Testis (tissue), 2 donors: ENCODE measurements at regions not wholly inside any gene's neighbourhood (a gene's known extent, or its start where the extent isn't known, plus 50 kb on each side); places are given as distances from the start of the nearest gene placed in this dataset.

Experiments
- DNase-seq: peaks from one replicate; pipeline ENCODE4 v3.0.0-alpha.2; 2019
- H3K27ac ChIP-seq, 2 donors: fragments of 200-600 bp; sonication (generic); one replicate each; pipeline ENCODE4 v1.5.1; 2019
- H3K27me3 ChIP-seq: fragments of 200-600 bp; sonication (generic); one replicate; pipeline ENCODE4 v1.5.1; 2019
- H3K36me3 ChIP-seq: fragments of 200-600 bp; sonication (generic); one replicate; pipeline ENCODE4 v1.5.1; 2017; ENCODE audit warnings: low read depth; ENCODE audit errors: missing control alignments
- H3K4me1 ChIP-seq: fragments of 200-600 bp; sonication (generic); one replicate; pipeline ENCODE4 v1.5.1; 2019
- H3K4me3 ChIP-seq, 2 donors: fragments of 200-600 bp; sonication (generic); one replicate each; pipeline ENCODE4 v1.5.1; 2017 to 2019
- H3K9me3 ChIP-seq: fragments of 200-600 bp; sonication (generic); one replicate; pipeline ENCODE4 v1.5.1; 2017
- CTCF ChIP-seq, 3 experiments: fragments of 450-650 bp in 2 of 3; fragments of 200-600 bp in 1 of 3; sonication (generic) in 1 of 3; IDR thresholded peaks; one replicate each; pipeline ENCODE4 v1.5.1; 2016 to 2019; ENCODE audit warnings: antibody characterized with exemption in 3 of 3, mild to moderate bottlenecking in 2 of 3, moderate library complexity in 1 of 3
- POLR2A ChIP-seq: fragments of 450-650 bp; IDR thresholded peaks from one replicate; pipeline ENCODE4 v1.6.1; 2017; ENCODE audit warnings: antibody characterized with exemption, mild to moderate bottlenecking, moderate library complexity
- WGBS, 2 donors: methylation state at CpG; one replicate each; pipeline ENCODE4 v1.1.5; 2018; 5-methylcytosine and 5-hydroxymethylcytosine counted together
- intact Hi-C: fragments of 100-400 bp; cut with DNase I; formaldehyde crosslinking; loops from one replicate; pipeline ENCODE4 v1.15.1; 2023; ENCODE audit warnings: low total_unique reads

- Histone ChIP-seq H3K27me3 (no peaks in the 10 kb centered on the region), H3K4me1 (no peaks in the 10 kb centered on the region), H3K36me3 (no peaks in the 10 kb centered on the region), H3K4me3 (no peak overlapping the region), H3K27ac (no peak overlapping the region), H3K9me3 (no peaks in the 10 kb centered on the region)
- 74 to 89% methylated on average over 1 of the region's 1 CpG for WGBS, 2 donors
- intact Hi-C loops, result no loop called here
- TF ChIP-seq CTCF (IDR thresholded peaks at IDR 0.05) (no peak), POLR2A (no peak)
- no peak for DNase-seq
These were observed 365.0 kb upstream of the VRK2 start for GRCh38 chr2:57681650-57682049.

DNA sequence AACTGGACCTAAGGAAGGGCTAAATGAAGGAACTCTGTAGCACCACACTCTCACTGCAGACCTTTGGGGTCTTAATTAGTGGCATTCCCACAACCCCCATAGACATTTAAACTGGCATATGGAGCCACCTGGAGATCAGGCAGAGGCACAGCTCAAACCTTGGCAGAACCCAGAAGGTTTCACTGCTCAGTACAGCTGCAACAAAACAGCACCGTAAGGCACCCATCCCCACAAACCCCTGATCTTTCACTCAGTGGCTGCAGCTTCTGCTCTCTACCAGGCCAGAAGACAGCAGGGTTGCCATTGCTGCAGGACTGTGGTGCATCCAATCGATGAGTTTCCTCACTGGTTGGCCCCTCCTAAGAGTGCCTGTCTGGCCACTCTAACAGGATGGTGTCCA, 361.6 kb upstream of the VRK2 start:
- 92 to 100% methylated on average over 1 to 2 of the region's 2 CpGs for WGBS, 2 donors
- DNase-seq, result no peak
- H3K27ac ChIP-seq, result no peak overlapping the region
- H3K9me3 ChIP-seq, result no peaks in the 10 kb centered on the region
- no peaks in the 10 kb centered on the region for H3K36me3 ChIP-seq
- H3K27me3 ChIP-seq, result no peaks in the 10 kb centered on the region
- no peak overlapping the region for H3K4me3 ChIP-seq
- TF ChIP-seq POLR2A (no peak), CTCF (IDR thresholded peaks at IDR 0.05) (no peak)
- H3K4me1 ChIP-seq, result no peaks in the 10 kb centered on the region
- intact Hi-C loops, result no loop called here

- Histone ChIP-seq H3K27ac (no peak overlapping the region), H3K27me3 (no peaks in the 10 kb centered on the region), H3K9me3 (no peaks in the 10 kb centered on the region), H3K36me3 (no peaks in the 10 kb centered on the region), H3K4me3 (no peak overlapping the region), H3K4me1 (no peaks in the 10 kb centered on the region)
- TF ChIP-seq POLR2A (no peak), CTCF (IDR thresholded peaks at IDR 0.05) (no peak)
- intact Hi-C loops, result no loop called here
- DNase-seq, result no peak
These were observed 354.2 kb upstream of the VRK2 start for GRCh38 chr2:57692395-57692794.

DNA sequence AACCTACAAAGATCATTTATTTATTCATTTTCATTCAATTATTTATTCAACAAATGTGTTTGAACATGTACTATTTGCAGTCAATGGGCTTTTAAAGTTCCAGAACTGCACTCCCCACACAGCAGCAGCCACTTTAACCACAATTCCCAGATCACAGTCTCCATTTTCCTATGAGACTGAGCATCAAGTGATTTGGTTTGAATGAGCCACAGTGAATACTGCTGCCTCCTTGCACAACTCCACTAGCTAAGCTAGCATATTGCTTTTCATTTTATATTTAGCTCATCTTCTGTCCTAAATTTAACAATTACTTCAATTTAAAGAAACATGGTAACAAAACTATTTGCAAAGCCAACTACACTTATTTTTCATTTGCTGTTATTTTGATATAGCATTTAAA, 353.4 kb upstream of the VRK2 start:
- Histone ChIP-seq H3K4me3 (no peak overlapping the region), H3K4me1 (no peaks in the 10 kb centered on the region), H3K9me3 (no peaks in the 10 kb centered on the region), H3K27ac (no peak overlapping the region), H3K36me3 (no peaks in the 10 kb centered on the region), H3K27me3 (no peaks in the 10 kb centered on the region)
- DNase-seq, result no peak
- no peak for TF ChIP-seq POLR2A
- no peak for TF ChIP-seq CTCF (IDR thresholded peaks at IDR 0.05)
- intact Hi-C loops, result no loop called here

GRCh38 chr2:57693965-57694364, 352.6 kb upstream of the VRK2 start:
- H3K27me3 ChIP-seq, result no peaks in the 10 kb centered on the region
- 85 to 91% methylated on average over 2 of the region's 2 CpGs for WGBS, 2 donors
- no peaks in the 10 kb centered on the region for H3K4me1 ChIP-seq
- no peak overlapping the region for H3K4me3 ChIP-seq
- no peak for DNase-seq
- no peak for TF ChIP-seq CTCF (IDR thresholded peaks at IDR 0.05)
- no peaks in the 10 kb centered on the region for H3K9me3 ChIP-seq
- H3K36me3 ChIP-seq, result no peaks in the 10 kb centered on the region
- intact Hi-C loops, result no loop called here
- no peak overlapping the region for H3K27ac ChIP-seq
